GM19240 (cell line): ENCODE measurements at regions not wholly inside any gene's neighbourhood (a gene's known extent, or its start where the extent isn't known, plus 50 kb on each side); places are given as distances from the start of the nearest gene placed in this dataset.

Experiments
- DNase-seq: peaks from one replicate; pipeline ENCODE4 v3.0.0; 2011; ENCODE audit warnings: low spot score; ENCODE audit not compliant: insufficient read length

DNA sequence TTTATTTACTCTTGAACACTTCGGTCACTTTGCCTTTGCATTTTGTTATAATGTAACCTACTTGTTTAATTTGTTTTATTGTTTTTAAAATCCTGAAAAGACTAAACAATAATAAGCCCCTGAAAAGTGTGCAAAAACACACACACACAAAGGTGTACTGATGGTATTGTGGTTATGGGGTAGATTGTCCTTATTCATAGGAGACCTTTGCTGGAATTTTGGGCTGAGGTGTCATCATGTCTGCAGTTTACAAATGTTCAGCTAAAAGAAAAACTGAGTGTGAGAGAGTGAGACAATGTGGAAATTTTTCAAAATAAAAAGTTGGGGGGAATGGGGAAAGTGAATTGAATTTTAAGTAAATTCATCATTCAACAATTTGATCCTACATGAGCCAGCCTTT, 174.9 kb downstream of the QDPR start:
- no peak for DNase-seq

DNA sequence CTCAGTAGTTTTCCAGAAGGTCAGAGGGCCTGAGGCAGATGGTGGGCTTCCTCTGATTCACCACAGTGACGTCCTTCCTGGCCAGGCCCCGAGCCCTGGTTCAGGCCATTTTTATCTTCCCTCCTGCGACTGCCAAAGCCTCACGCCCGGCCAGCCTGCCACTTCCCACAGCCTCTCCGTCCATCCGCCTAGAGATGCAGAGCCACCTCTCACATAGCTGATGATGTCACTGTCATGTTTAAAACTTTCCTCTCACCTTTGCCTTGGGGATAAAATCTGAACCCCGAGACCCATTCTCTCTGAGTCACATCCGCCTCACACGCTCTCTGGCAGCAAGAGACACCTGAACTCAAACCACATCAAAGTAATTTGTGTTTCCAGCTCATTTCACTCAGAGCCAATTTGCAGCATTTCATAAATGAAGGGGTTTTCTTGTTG, 175.3 kb downstream of the QDPR start:
- DNase-seq, result no peak

DNA sequence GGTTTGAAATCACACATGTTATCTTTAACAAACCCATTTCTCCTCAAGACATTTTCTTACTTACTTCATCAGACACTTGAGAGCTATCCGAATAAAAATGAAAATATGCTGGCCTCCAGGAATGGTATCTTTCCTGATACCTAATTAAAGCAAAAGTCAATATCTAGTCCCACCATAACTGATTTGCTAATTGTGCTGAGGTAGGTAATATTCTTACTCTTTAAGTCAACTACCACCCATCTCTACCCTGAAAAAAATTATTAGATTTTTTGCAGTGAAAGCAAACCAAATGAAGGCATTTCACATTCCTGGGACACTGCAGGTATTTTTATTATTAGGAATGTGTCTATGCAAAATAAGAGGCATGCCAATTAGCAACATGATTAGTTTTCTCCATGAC, 175.8 kb downstream of the QDPR start:
- no peak for DNase-seq

DNA sequence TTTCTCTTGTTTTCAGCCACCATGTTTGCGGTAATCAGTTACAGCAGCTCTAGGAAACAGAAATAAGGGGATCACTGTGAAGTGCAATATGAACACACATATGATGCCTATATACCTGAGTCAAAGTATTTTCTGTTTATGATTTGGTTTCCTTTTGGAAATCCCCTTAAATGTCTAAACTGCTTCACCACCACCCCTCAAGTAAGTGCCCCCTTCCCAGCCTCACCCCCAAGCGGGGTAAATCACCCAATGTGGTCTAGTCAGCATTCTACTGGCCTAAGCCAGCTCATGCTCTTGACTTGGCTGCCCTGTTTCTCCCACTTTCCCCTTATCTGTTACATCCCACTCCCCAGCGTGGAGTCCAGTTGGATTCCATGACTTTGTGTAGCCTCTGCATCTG, 176.5 kb downstream of the QDPR start:
- no peak for DNase-seq

DNA sequence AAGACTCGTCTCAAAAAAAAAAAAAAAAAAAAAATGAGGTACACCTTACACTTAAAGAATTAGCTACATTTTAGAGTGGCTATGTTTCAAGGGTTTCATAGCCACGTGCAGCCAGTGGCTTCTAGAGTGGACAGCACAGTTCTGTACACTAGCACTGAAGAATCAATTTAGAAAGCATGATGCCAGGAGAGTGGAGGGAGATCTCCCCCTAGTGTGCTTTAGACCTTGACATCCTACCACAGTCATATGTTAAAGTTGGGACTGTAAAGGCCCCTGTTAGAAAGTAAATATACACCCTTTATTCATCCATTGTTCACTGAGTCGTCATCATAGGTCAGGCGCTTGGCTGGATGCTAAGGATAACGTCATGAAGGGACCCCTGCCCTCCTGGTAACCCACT, 179.4 kb downstream of the QDPR start:
- no peak for DNase-seq

DNA sequence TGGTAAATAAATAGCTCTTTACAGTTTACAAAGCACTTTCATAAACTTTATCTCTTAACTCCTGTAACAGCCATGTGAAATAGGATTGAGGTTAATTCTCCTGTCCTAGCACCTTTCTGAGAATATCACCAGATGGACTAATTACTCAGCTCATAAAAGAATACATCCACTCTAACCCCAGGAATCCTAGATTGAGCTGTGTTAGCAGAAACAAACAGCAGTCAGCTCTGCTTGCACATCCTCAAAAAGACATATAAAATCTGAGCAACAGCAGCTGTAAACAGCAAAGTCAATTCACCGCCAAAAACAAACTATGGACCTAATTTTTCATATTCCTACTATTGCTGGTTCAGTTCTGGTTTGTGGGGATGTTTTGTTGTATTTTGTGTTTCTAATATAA, 182.8 kb downstream of the QDPR start:
- DNase-seq, result no peak

DNA sequence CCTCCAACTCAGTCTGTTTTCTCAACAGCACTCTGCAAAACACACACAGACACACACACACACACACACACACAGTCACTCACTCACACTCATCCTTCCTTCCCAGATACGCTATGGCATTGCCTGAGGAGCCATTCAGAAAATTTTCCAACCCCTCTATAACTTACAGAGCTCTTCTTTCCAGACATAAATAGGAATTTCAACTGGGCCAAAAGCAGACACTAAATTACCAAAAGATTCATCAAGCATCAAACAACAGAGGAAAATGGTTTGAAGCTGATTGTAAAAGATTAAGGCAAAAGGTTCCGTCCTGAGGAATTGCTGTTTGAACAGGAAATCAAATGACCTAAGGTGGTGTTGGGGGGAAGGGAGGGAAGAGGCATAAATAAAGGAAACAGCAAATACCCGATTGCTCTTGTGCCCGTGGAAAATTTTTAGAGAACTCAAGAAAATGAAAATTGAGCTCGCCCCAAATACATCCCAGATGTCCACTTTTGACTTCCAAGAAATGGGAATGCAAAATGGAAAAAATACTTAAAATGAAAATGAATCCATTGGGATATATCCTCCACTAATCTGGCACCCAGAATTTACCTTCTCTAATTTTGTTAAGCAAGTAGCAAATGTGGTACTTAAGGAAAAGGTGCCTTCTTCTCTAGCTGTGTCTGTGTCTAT, 183.6 kb downstream of the QDPR start:
- no peak for DNase-seq

DNA sequence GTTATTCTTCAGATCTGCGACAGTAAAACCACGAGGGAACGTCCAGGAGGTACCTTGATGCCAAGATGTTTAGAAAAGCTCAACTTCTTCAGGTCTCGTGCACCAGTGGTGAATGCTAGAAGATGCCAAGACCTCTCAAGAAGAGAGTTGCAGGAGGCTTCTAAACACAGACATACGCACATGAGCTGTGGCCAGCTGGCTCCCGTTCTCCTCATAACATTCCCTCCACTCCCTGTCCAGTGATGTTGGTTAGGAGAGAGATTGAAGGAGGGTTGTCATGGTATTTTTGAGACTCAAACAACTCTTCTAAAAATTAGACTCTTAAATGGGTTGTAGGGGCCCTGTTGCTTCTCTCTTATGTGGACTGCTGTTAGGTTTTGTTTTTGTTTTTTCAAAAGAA, 184.3 kb downstream of the QDPR start:
- DNase-seq, result no peak

DNA sequence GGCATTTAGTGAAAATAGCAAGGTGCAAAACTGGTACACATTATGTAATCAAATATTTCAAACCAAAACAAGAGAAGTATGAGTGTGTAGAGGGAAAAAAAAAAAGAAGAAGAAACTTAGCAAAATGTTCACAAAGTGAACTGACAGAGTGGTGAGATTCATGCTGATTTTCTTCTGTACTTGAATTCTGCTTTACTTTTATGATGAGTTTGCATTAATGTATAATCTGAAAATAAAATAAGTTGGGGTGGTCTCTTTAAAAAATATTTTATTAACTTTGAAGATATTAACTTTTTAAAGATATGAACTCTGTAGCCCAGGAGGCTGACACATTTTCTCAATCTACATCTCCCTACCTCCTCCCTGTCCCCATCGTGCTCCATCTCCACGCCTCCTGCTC, 185.1 kb downstream of the QDPR start:
- no peak for DNase-seq

DNA sequence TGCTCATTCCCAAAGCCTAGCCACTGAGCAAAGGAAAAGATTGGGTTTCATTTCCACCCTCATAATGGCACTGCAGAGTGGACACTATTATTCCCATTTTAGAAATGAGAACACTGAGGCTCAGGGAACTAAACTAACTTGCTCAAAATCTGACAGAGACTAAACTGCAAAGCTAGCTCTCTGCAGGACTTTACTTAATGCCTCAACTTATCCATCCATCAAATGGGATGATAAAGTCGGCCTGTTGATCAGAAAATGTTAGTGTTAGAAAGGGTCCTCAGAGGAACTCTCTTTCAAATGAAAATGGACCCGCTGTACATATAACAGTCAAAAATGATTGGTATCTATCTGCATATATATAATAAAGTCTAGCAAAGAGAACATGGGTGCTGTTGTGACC, 186.8 kb downstream of the QDPR start:
- no peak for DNase-seq

DNA sequence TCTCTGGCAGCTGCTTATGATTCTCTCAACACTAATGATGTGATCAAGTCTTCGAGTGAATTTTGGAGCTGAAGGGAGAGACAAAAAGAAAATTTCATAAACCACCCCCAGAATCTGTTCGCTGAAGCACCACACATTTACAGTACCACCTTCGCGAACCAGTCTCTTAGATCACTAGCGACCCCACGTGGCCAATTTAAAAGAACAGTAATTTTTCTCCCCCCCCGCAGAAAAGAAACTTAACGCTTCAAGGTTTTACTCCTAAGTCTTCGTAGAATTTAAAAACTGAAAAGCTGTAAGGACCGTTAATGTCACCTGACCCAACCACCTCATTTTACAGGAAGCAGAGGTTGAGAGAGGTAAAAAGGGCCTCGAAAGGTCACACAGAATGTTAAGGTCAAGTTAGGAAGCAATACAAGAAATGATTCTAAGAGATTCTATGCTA, 187.5 kb downstream of the QDPR start:
- no peak for DNase-seq

DNA sequence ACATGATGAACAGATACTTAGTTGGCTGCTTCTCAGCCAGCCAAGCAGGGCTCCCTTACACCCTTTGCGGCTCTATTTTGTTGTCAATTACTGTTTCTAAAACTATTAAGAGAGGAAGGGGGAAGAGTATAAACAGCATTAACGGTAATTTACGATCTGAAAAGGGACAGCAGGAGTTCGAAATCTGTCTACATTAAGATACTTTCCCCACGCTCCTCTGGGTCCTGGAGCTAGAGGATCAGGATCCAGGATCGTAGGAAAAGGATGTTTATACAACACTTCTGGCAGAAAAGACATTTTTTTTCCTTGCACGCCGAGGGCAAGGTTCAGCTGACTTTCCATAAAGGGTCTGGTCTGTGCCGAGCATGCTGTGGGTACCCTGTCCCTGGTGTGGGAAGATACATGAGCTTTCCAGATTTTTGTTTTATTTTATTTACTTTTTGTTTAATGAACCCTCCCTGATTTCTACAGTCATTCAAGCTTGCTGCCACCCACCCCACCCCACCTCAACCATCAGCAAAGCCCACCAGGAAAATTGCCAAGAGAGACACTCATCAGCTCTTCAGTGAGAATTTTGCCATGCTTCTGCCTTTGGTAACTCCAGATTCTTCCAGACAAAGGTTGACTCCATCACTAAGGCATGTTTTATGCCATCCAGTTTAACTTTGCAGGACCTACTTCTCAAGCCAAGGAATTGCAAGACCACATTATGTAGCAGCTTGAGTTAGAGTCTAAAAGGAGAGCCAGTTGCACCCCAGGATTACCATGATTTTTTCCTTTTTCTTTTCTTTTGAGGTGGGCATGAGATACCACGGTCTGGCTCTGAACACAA, 188.1 kb downstream of the QDPR start:
- no peak for DNase-seq

DNA sequence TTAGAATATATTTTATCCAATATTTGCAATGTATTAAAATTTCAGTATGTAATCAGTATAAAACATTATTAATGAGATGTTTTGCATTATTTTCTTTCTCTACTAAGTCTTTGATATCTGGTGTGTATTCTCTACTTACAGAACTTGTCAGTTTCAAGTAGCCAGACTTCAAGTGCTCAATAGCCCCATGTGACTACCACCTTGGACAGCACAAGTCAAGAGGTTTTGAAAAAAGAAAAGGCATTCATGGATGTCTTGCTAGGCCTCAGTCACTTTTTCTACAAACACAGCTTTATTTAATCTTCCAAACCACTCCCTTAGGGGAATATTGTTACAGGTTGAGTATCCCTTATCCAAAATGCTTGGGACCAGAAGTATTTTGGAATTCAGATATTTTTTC, 189.4 kb downstream of the QDPR start:
- no peak for DNase-seq

DNA sequence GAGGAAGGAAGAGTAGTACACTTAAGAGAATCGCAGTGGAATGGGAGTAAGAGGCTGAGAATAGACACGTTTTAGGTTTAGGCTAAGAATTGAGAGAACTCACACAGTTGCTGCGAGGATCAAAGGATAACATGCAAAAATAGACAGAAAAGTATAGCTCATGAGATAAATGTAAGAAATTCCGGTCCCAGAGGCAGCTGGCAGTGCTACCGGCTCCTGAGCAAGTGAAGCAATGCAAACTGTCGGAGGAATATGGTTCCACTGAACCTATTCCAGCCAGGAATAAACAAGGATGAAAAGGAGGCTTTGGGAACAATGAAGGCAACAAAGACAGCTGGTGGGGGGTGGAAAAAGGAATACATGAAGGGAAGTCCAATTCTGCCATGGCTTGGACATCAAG, 191.8 kb downstream of the QDPR start:
- DNase-seq, result no peak

DNA sequence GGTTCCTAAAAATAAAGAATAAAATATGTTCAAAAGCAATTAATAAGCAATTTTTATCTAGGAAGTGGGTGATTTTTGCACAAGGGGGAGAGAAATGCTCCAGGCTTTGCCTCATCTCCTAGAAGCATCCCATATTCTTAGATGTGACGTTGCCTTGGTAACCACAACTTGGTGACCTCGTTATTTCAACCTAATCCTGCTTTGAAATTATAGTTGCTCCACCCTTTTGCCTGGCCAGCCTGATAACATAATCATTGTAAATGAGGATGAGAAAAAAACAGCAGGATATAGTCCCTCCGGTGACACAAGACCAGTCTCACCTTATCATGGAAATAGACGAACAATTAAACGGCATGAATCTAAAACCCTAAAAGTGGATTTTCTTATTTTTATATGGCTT, 194.4 kb downstream of the QDPR start:
- no peak for DNase-seq

DNA sequence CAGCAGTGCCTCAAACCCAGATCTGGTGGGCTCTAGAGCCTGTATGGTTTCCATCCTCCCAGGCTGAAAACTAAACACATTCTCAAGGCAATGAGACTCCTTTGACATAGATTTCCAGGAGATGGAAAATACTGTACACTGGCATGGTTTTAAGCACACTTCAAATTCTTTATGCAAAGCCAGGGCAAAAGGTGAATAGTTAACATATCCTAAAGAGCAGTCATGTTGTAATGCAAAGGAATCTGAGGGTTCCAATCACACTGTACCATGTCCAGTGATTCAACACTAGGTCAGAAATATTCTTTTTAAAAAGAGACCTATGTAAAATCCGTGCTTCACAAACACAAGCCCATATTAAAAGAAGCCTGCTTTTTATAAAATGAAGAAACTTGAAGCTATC, 195.3 kb downstream of the QDPR start:
- no peak for DNase-seq

DNA sequence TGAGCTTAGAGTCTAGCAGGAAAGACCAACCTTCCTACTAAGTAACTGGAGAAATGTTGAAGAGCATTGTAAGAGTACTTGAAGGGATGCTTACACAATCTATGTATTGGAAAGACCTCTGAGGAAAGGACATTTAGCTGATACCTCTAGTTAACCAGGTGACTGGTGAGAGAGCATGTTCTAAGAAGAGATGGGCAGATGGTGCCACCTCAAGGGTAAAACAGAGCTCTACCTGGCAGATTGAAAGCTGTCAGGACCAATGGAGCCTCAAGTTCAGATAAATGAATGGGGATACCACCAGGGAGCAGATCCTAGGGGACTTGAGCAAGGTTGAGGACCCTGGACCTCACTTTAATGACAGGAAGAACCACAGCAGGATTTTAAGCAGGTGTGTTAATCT, 196.4 kb downstream of the QDPR start:
- DNase-seq, result no peak

DNA sequence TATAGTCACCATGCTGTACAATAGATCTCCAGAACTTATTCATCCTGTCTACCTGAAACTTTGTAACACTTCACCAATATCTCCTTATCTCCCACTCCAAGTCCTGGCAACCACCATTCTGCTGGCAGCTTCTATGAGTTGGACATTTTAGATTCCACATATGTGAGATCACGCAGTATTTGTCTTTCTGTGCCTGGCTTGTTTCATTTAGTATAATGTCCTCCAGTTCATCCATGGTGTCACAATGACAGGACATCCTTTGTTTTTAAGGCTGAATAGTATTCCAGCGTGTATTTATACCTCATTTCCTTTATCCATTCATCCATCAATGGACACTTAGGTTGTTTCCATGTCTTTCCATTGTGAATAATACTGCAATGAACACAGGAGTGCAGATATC, 198.7 kb downstream of the QDPR start:
- DNase-seq, result no peak

DNA sequence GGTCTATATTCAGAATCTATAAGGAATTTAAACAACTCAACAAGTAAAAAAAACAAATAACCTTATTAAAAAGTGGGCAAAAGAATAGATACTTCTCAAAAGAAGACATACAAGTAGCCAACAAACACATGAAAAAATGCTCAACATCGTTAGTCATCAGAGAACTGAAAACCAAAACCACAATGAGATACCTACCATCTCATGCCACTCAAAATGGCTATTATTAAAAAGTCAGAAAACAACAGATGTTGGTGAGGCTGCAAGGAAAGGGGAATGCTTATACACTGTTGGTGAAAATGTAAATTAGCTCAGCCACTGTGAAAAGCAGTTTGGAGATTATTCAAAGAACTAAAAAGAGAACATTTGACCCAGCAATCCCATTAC, 201.6 kb downstream of the QDPR start:
- DNase-seq, result no peak

DNA sequence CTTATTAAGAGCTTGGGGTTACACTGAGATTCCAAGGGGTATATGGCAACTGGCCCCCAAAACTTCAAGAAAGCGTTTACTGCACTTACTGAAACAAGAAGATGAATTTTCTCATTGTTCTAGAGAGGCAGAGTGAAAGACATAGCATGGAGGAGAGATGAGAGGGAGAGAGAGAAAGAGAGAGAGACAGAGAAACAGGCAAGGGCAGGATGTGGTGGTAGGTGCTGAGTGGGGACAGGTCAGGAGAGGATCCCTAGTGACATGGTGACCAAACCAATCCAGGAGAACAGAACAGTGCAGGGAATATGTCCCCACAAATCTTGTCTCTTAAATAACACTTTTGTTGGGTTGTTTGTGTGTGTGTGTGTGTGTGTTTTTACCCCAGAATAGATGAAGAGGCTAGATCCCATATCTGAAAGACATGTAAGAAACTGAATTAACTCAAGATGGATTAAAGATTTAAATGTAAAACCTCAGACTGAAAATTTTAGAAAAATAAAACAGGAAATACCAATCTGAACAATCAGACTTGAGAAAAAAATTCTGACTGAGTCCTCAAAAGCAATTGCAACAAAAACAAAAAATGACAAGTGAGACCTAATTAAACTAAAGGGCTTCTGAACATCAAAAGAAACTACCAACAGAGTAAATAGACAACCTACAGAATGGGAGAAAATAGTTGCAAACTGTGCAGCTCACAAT, 202.2 kb downstream of the QDPR start:
- DNase-seq, result no peak

DNA sequence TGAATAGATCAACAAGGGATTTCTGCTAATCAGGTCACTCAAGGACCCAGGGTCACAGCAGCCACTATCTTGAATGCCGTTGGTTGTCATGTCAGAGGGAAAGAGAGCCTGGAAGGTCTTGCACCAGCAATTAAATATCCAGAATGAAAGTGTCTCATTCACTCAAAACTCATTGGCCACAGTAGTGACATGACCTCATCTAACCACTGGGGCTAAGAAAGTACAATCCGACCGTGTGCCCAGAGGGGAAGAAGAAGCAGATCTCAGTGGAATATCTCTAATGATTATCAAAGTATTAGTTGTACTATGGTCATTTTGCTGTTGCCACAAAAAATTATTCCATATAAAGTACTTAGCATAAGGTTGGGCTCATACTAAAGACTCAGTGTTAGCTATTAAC, 210.0 kb downstream of the QDPR start:
- DNase-seq, result no peak

DNA sequence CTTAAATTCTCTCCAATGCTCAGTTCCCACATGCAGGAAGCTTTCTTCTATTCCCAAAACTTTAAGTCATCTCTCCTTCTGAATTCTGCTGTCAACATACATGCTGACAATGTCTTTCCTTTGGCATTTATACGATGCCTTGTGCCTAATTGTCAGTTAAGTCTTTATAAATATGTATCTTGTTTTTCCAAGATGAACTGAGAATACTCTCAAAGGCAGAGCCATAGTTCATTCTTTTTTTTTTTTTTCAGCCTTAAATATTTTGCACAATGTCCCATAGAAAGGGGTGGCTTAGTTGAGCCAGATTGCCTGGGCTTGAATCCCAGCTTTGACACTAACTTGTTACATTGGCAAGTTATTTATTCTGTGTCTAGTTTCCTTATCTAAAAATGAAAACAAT, 210.6 kb downstream of the QDPR start:
- DNase-seq, result no peak
